GM19395 (cell line): ENCODE measurements at regions not wholly inside any gene's neighbourhood (a gene's known extent, or its start where the extent isn't known, plus 50 kb on each side); places are given as distances from the start of the nearest gene placed in this dataset.
"Not testable (repeated sequence)": the region's sequence is repeated elsewhere in the genome, so short reads cannot be mapped to it uniquely, and the experiment has no call there.

Experiments used
- ATAC-seq: cut with Tn5 transposase; IDR thresholded peaks from one replicate; pipeline ENCODE4 v1.9.1; 2021; ENCODE audit warnings: mild to moderate bottlenecking, moderate library complexity; ENCODE audit not compliant: unreplicated experiment

DNA sequence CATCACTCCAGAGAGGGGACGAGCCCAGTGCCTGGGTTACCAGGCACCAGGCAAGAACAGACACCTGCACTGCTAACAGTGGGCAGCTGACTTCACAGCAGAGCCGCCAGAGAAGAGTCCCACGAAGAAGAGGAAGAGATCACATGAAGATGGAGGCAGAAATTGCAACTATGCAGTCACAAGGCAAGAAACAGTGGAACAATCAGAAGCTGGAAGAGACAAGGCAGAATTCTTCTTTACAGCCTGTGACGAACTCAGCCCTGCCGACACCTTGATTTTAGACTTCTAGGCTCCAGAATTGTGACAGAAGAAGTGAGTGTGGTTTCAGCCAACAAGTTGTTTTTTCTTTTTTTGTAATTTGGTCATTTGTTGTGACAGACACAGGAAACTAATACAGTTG lies 59.2 kb downstream of the IL12A start:
- ATAC-seq, result no peak

GRCh38 chr3:160049038-160049437 lies 60.4 kb downstream of the IL12A start:
- no peak for ATAC-seq

DNA sequence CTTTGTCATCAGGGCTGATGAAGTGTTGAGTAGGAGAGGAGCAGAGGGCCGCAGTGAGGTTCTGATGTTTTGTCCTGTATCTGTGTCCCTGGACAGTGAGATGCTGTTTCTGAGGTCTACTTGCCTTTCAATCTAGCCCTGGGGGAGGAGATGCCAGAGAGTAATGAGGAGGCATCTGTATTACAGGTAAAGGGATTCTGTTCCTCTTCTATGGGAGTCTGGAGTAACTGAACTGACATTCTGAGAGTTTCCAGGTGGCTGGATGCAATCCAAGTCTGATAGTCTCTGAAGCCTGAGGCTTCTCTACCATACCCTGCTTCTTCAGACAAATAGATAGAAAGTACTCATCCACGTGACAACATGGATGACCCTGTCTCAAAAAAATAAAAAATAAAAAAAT lies 60.9 kb downstream of the IL12A start:
- no peak for ATAC-seq

DNA sequence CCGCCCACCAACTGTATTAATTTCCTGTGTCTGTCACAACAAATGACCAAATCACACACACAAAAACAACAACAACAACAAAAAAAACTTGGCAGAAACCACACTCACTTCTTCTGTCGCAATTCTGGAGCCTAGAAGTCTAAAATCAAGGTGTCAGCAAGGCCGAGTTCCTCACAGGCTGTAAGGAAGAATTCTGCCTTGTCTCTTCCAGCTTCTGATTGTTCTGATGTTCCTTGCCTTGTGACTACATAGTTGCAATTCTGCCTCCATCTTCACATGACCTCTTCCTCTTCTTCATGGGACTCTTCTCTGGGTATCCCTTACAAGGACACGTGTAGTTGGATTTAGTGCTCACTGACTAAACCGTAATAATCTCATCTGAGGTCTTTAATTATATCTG lies 61.4 kb downstream of the IL12A start:
- ATAC-seq, result no peak

DNA sequence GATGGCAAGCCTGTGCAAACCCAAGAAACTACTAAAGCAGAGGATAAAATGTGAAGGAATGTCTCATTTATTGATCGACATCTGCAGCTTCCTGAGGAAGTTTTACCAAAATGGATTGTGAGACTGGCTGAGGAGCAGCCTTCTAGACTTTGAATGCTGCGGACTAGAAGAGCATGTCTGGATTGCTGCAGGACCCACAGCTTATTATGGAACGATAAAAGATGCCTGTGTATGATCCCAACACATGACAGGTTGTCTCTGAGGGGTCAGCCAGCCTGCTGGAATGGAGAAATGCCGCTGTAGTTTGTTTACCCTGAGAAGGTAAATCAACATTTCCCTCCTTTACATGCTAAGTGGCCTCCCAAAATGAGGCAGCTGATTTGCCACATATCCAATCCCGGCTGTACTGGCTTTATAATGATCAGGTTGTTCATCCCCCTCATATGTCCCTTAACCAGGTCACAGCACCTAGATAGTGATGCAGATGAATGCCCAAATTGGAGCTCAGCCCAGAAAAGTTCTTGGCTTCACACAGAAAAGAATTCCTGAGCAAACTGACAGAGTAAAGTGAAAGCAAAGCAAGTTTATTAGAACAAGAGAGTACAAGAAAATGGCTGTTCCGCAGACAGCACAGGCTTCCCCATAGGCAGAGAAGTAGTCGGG lies 63.9 kb downstream of the IL12A start:
- no peak for ATAC-seq

DNA sequence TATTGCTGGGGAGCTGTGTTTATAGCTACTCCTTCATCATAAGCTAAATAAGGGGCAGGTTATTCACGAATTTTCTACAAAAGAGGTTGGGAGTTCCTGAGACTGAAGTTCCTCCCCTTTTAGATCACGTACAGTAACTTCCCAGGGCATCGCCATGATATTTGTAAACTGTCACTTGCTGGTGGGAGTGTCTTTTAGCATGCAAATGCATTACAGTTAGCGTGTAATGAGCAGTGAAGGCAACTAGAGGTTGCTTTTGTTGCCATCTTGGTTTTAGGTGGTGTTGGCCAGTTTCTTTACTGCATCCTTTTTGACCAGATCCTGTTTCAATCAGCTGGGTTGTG lies 64.4 kb downstream of the IL12A start:
- no peak for ATAC-seq

DNA sequence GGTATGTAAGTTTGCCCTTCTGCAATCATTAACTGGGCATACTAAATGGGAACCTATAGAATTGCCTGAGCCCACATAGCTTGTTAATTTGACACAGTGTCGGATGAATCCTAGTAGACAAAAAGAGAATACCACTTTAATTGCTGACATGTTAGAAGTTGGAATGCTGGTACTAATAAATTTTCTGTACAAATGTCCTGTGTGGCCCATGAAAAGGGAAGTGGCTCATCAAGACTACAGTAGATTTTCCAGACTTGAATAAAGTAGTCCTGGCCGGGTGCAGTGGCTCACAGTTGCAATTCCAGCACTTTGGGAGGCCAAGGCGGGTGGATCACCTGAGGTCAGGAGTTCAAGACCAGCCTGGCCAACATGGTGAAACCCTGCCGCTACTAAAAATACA lies 66.2 kb downstream of the IL12A start:
- ATAC-seq, result not testable (repeated sequence)

DNA sequence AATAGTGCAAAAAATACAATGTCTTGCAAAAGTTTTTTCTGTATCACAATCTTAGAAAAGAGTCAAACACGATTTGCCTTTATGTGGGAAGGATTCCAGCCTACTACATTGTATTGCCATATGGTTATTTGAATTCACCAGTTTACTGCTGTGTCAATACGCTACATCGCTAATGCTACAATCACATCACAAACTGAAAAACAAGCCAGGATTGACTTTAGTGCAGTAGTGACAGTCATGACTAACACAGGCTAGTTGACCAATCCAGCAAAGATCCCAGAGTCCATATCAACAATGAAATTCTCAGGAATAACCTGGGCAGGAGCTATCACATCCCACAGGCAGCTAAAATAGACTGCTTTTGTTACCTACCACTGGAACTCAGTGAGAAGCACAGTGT lies 67.0 kb downstream of the IL12A start:
- ATAC-seq, result no peak

DNA sequence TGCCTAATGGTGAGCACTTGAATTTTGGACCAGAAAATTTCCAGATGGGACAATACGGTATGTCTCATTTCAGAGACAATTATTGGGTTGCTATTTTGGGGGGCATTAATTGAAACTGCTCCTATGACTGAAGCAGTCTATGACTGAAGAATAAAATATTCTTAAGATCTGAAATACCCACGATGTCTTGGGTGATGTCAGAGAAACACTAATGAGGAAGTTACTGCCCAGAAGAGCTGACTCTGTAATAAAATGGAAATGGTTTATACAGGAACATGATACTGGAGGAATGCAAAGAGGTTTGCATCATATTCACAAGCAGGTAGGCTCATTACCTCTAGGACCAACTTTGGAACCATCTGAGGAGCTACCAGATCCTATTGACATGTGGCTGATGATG lies 68.7 kb downstream of the IL12A start:
- ATAC-seq, result no peak

DNA sequence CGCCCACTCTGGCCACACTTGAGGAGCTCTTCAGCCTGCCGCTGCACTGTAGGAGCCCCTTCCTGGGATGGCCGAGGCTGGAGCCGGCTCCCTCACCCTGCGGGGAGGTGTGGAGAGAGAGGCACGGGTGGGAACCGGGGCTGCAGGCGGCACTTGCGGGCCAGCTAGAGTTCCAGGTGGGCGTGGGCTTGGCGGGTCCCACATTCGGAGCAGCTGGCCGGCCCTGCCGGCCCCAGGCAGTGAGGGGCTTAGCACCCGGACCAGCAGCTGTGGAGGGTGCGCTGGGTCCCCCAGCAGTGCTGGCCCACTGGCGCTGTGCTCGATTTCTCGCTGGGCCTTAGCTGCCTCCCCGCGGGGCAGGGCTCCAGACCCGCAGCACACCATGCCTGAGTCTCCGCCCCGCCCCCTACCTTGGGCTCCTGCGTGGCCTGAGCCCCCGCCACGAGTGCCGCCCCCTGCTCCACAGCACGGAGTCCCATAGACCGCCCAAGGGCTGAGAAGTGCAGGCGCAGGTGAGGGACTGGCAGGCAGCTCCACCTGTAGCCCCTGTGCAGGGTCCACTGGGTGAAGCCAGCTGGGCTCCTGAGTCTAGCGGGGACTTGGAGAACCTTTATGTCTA lies 71.9 kb downstream of the IL12A start:
- ATAC-seq, result no peak

- ATAC-seq, result no peak
Measured at GRCh38 chr3:160061525-160061924, 72.9 kb downstream of the IL12A start.

DNA sequence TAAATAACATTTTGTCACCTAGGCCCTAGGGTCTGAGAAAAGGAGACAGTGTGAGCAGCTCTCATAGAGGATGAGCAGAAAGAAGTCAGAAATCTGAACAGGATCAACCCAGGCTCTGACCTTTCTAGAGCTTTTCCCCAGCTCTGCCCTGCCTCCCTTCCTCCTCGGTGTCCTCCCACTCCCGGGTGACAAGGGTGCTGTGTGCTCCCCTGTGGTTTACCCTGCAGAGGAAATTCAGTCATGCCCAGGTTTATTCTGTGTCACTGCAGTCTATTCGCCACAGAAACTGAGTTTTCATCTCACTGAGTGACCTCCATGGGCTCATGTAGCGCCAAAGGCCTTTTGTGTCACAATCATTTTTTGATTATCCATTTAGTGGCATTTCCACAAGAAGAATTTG lies 76.6 kb downstream of the IL12A start:
- no peak for ATAC-seq

GRCh38 chr3:160065786-160066185 lies 77.2 kb downstream of the IL12A start:
- ATAC-seq, result no peak

- no peak for ATAC-seq
Measured at GRCh38 chr3:160069986-160070385, 81.4 kb downstream of the IL12A start.

DNA sequence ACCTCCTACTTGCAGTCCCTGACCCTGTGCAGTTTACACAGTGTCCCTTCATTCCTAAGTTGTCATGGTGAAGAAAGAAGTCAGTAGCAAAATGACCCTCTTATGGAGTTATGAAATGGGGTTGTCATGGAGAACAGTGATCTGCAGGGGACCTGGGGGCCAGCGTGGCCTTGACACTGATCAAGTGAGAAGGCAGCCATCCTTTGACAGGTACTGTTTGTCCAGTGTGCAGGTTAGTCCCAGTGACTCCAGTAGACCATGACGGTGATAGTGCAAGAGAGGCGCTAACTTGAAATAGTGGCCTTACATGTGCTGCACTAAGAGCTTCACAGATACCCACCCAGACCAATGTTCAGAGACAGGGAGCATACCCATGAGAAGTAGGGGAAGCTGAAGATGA lies 87.9 kb downstream of the IL12A start:
- no peak for ATAC-seq

GRCh38 chr3:160078533-160078932 lies 89.9 kb downstream of the IL12A start:
- no peak for ATAC-seq

DNA sequence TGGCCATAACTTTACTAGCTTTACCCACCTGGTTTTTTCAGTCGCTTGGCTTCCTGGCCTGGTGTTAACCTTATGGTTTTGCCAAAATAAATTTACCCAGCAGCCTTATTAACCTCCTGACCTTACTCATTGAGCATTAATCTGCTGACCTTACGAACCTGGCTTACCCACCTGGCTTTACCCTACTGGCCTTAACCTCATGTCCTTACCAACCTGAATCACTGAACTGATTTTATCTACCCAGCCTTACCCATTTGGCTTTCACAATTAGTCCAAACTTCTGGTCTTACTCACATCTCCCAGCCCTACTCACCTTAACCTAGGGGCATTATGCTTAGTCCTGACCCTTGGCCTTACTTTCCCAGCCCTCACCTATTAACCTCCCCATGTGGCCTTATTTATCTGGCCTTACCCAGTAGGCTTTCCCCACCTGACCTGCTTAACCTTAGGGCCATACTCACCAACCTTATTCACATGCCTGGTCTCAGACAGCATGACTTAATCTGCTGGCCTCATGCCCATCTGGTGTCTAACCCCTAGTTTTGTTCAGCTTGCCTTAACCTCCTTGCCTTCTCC lies 93.4 kb downstream of the IL12A start:
- no peak for ATAC-seq

DNA sequence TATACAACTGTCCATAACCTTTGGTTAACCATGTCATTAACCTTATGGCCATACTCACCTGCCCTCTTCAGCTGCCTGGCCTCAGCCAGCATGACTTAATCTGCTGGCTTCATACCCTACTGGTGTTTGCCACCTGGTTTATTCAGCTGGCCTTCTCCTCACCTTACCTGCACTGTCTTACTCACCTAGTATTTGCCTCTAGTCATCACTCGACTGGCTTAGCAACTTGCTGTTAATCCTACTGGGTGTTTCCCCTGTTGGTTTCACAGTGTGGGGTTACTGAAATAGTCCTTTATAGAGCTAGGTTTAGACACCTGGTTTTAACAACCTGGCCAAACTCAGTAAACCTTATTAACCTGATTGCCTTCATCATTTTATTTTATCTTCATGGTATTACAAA lies 96.4 kb downstream of the IL12A start:
- ATAC-seq, result no peak

GRCh38 chr3:160088492-160089137 lies 100.0 kb downstream of the IL12A start:
- no peak for ATAC-seq

GRCh38 chr3:160090653-160091052 lies 102.0 kb downstream of the IL12A start:
- no peak for ATAC-seq

- no peak for ATAC-seq
Measured at GRCh38 chr3:160091441-160091840, 102.8 kb downstream of the IL12A start.

- ATAC-seq, result no peak
Measured at GRCh38 chr3:160092760-160093159, 104.1 kb downstream of the IL12A start.
